ENCODE measurements at regions not wholly inside any gene's neighbourhood (a gene's known extent, or its start where the extent isn't known, plus 50 kb on each side); places are given as distances from the start of the nearest gene placed in this dataset.

DNA sequence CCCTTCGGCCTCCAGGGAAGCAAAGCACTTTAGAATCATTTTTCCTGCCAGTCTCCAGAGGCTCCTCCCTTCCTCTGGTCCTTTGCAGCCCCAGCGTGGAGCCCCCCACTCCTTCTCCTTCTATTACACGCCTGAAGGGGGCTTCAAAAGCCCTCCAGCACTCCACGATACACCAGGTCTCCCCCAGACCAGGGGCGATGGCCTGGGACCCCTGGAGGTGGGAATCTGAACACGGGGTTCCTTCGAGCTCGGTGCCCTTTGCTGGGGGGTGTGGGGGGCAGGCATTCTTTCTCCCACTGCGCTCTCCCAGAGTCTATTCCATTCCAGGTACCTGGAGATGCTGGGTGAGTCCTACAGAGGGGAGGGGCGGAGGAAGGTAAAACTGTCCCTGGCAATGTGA, 97.6 kb downstream of the HMX1 start:
- DNase-seq (ENCODE audit: low spot score): no peak

GRCh38 chr4:8773124-8773931, 98.3 kb downstream of the HMX1 start:
- DNase-seq (ENCODE audit: low spot score): no peak

- no peak for DNase-seq (ENCODE audit: low spot score)
Observed at GRCh38 chr4:8772499-8773123, 99.0 kb downstream of the HMX1 start.

- DNase-seq (ENCODE audit: low spot score): no peak
Observed at GRCh38 chr4:8771666-8772065, 100.0 kb downstream of the HMX1 start.

DNA sequence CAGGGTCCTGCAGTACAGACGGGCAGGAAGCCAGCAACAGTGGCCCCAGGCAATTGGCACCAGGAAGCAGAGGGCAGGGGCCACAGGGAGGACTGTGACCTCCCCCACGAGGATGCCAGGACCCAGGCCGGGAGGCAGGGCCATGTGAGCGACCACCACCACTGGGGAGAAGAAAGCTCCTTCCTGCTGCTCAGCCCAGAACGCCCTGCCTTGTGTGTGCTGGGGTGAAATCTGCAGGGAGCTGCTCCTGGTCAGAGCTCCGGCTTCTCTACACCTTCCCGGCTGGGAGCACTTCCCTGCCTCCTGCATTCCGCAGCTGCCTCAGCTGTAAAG, 100.4 kb downstream of the HMX1 start:
- DNase-seq (ENCODE audit: low spot score): no peak

DNA sequence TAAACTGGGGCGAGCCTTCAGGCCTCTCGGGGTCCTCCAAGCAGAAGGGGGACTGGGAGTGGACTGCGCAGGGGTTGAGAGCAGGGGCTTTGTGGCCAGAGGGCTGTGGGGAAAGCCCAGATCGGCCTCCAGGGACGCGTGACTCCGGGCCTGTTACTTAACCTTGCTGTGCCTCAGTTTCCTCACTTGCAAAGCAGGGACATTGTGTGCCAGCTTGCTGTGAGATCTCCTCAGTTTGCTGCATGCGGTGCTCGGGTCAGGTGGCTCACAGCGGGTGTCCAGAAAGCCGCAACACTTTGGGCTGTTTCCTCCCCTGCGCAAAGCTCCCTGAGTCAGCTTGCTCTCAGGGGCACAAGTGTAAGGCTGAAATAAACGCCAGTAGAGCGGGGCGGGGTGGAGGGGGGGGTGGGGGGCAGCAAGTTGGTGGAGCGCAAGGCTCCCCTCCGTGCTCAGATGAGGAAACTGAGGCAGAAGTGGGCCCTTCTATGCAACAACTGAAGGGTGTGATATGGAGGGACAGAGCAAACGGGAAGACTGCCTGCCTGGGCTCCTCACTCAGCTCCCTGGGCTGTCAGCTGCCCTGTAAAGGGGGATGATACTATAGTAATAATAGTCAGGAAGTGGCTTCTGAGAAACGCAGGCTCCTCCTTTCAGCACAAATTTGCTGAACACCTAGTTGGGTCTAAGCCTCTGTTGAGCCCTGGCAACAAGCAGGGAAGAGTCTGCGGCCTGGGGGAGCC, 101.0 kb downstream of the HMX1 start:
- no peak for DNase-seq (ENCODE audit: low spot score)

GRCh38 chr4:8769645-8770517, 101.8 kb downstream of the HMX1 start:
- DNase-seq (ENCODE audit: low spot score): no peak

- no peak for DNase-seq (ENCODE audit: low spot score)
Observed at GRCh38 chr4:8768357-8768999, 103.2 kb downstream of the HMX1 start.

DNA sequence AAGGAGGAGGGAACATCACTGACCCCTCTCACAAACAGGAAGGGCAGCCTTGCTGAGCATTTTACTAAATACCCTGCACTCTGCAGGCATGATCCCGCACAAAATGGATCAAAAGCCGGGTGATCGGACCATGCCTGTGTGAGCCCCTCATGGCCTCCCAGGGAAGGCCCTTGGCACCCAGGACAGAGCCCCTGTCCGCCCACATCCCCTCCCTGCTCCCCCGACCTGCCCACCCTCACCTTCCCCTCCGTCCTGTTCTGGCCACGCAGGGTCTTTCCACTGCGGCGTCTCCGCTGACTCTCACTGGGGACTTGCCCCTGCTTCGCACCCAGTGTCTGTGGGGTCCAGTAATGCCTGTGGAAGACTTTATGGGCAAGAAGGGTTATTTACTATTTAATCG, 105.0 kb downstream of the HMX1 start:
- DNase-seq (ENCODE audit: low spot score): no peak

DNA sequence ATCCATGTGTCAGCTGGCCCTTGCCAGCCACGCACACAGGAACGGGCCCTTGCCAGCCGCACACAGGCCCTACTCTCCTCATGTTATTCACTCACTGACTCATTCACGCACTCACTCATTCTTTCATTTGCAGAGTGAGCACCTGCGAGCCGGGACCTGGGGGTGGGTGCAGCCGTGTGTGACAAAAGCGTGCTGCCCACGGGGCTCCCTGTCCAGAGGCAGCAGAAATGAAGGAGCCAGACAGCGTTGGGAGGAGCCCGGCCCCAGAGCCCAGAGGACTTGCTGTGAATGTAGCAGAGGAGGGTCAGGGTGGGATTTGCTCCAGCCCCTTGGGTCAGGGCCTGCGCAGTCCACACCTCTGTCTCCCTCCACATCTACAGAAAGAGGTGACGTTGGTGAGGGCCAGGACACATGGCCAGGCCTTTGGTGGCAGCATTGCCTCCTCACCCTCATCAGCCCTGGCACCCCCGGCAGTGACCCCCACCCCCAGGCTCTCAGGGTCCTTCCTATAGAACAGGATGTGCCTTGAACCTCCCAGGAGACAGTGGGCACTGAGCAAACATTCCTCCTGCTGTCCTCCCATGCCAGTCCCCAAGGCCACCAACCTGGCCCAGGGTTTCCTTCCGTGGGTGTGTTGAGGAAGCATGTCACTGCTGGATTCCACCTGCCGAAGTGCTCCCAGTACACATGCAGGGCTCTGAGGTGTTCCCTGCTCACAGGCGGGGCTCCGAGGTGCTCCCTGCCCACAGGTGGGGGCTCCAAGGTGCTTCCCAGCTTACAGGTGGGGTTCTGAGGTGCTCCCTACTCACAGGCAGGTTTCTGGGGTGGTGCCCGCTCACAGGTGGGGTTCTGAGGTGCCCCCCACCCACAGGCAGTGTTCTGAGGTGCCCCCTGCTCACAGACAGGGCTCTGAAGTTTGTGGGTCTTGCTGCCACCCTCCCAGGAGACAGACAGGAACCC, 105.7 kb downstream of the HMX1 start:
- DNase-seq (ENCODE audit: low spot score): no peak

- no peak for DNase-seq (ENCODE audit: low spot score)
Observed at GRCh38 chr4:8765084-8765483, 106.6 kb downstream of the HMX1 start.

- no peak for DNase-seq (ENCODE audit: low spot score)
Observed at GRCh38 chr4:8763966-8764901, 107.4 kb downstream of the HMX1 start.

DNA sequence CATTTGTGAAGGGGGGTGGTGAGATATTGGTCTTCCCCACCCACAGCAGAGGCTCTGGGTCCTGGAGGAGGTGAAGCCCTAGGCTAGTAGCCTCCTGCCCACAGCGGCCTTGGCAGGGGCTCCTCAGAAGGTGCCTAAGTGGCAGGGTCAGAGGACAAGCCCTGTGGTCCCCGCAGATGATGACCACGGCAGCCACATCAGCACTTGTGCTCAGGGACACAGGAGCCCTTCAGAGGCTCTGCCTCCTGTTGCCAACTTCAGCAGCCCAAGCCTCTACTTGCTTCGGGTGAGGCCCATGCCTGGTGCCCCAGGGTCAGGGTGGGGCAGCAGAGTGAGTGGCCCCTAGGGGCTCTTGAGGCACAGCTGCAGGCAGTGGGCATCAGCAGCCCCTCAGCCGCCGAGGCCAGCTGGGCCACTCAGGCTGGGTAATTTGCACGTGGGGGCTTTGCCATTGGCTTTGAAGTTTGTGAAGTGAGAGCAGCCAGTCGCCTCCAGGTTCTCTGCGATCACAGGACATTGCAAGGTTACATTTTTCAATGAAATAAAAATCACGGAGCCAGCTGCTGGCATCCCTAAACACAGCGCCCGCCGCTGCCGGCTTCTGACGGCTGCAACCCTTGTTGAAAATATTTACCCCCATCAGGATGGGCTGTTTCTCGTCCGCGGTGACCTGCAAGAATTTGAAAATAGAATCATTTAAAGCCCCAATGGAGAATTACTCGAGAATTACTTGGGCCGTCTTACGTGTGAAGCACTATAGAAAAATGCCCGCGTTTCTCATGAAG, 108.5 kb downstream of the HMX1 start:
- no peak for DNase-seq (ENCODE audit: low spot score)

GRCh38 chr4:8762356-8762755, 109.3 kb downstream of the HMX1 start:
- no peak for DNase-seq (ENCODE audit: low spot score)

GRCh38 chr4:8761824-8762205, 109.8 kb downstream of the HMX1 start:
- DNase-seq (ENCODE audit: low spot score): no peak

GRCh38 chr4:8761167-8761823, 110.3 kb downstream of the HMX1 start:
- DNase-seq (ENCODE audit: low spot score): no peak

DNA sequence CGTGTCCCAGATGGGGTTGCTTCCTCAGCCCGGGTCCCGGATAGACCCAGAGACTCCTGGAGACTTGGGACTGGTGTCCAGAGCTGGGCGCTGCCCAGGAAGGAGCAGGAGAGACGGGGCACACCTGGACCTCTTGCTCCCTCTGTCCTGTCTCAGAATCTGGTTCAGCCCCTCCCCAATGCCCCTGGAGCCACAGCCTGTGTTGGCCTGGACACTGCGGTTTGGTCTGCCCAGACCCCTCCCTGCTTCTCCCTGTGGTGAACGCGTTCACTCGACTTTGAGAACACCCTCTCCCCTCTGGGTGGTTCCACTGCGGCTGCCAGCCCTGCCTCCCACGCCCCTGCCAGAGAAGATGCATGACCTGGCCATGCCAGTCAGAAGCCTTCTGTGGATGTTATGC, 111.1 kb downstream of the HMX1 start:
- DNase-seq (ENCODE audit: low spot score): no peak

GRCh38 chr4:8759987-8760386, 111.7 kb downstream of the HMX1 start:
- no peak for DNase-seq (ENCODE audit: low spot score)
